ENCODE measurements at regions not wholly inside any gene's neighbourhood (a gene's known extent, or its start where the extent isn't known, plus 50 kb on each side); places are given as distances from the start of the nearest gene placed in this dataset.

GRCh38 chr4:119865789-119866188 lies 200.9 kb downstream of the MAD2L1 start:
- TF ChIP-seq HNF4G (IDR thresholded peaks at IDR 0.05) (no peak), TAF1 (conservative IDR thresholded peaks at IDR 0.05) (no peak), SP1 (IDR thresholded peaks at IDR 0.05) (no peak), NR2F2 (IDR thresholded peaks at IDR 0.05) (no peak), EGR1 (IDR thresholded peaks at IDR 0.05; ENCODE audit: low read depth in 2 of 2) (no peak), MAX (IDR thresholded peaks at IDR 0.05) (no peak), FOXA1 (IDR thresholded peaks at IDR 0.05) (no peak), CTCF (IDR thresholded peaks at IDR 0.05; ENCODE audit: low read depth, low read length, missing input control) (no peak), RXRA (IDR thresholded peaks at IDR 0.05) (no peak), JUND (IDR thresholded peaks at IDR 0.05) (no peak), YY1 (IDR thresholded peaks at IDR 0.05) (no peak), REST (IDR thresholded peaks at IDR 0.05) (no peak), ZBTB33 (IDR thresholded peaks at IDR 0.05) (no peak), ATF3 (IDR thresholded peaks at IDR 0.05) (no peak), RAD21 (IDR thresholded peaks at IDR 0.05) (no peak)
- no peak for DNase-seq (ENCODE audit: low spot score)
- Histone ChIP-seq H3K27ac (ENCODE audit: low read depth in 1 of 2, low read length in 2 of 2) (no peak overlapping the region), H3K4me3 (ENCODE audit: low read depth in 1 of 3, low read length in 3 of 3) (no peak overlapping the region), H3K9me3 (ENCODE audit: control insufficient read depth in 4 of 4, low read length in 3 of 4) (no peaks in the 10 kb centered on the region), H3K36me3 (ENCODE audit: control insufficient read depth in 4 of 4, insufficient read depth in 3 of 4, low read depth in 1 of 4, low read length in 3 of 4) (no peaks in the 10 kb centered on the region), H3K27me3 (ENCODE audit: control insufficient read depth in 4 of 4, insufficient read depth in 4 of 4, low read length in 3 of 4) (no peaks in the 10 kb centered on the region), H3K9ac (ENCODE audit: low read depth in 1 of 2, low read length in 2 of 2) (no peak overlapping the region), H3K4me1 (ENCODE audit: control insufficient read depth in 4 of 4, insufficient read depth in 4 of 4, low read length in 3 of 4) (no peaks in the 10 kb centered on the region)

GRCh38 chr4:119865389-119865788 lies 201.3 kb downstream of the MAD2L1 start:
- Histone ChIP-seq H3K4me1 (ENCODE audit: control insufficient read depth in 4 of 4, insufficient read depth in 4 of 4, low read length in 3 of 4) (no peaks in the 10 kb centered on the region), H3K9me3 (ENCODE audit: control insufficient read depth in 4 of 4, low read length in 3 of 4) (no peaks in the 10 kb centered on the region), H3K27me3 (ENCODE audit: control insufficient read depth in 4 of 4, insufficient read depth in 4 of 4, low read length in 3 of 4) (no peaks in the 10 kb centered on the region)
- TF ChIP-seq CTCF (IDR thresholded peaks at IDR 0.05; ENCODE audit: low read depth, low read length, missing input control): no peak
- no peak for TF ChIP-seq YY1 (IDR thresholded peaks at IDR 0.05)
- no peak for TF ChIP-seq FOXA1 (IDR thresholded peaks at IDR 0.05)
- no peak for TF ChIP-seq REST (IDR thresholded peaks at IDR 0.05)
- no peak for TF ChIP-seq RAD21 (IDR thresholded peaks at IDR 0.05)
- no peak for TF ChIP-seq HNF4A (conservative IDR thresholded peaks at IDR 0.05)
- no peak for TF ChIP-seq ATF3 (IDR thresholded peaks at IDR 0.05)
- TF ChIP-seq EGR1 (IDR thresholded peaks at IDR 0.05; ENCODE audit: low read depth in 2 of 2): no peak
- TF ChIP-seq NR2F2 (IDR thresholded peaks at IDR 0.05): no peak

More at GRCh38 chr4:119865389-119865788, 201.3 kb downstream of the MAD2L1 start:
- Histone ChIP-seq H3K4me3 (ENCODE audit: low read depth in 1 of 3, low read length in 3 of 3) (no peak overlapping the region), H3K9ac (ENCODE audit: low read depth in 1 of 2, low read length in 2 of 2) (no peak overlapping the region), H3K36me3 (ENCODE audit: control insufficient read depth in 4 of 4, insufficient read depth in 3 of 4, low read depth in 1 of 4, low read length in 3 of 4) (no peaks in the 10 kb centered on the region), H3K27ac (ENCODE audit: low read depth in 1 of 2, low read length in 2 of 2) (no peak overlapping the region)
- DNase-seq (ENCODE audit: low spot score): no peak
